ENCODE measurements at regions not wholly inside any gene's neighbourhood (a gene's known extent, or its start where the extent isn't known, plus 50 kb on each side); places are given as distances from the start of the nearest gene placed in this dataset.

DNA sequence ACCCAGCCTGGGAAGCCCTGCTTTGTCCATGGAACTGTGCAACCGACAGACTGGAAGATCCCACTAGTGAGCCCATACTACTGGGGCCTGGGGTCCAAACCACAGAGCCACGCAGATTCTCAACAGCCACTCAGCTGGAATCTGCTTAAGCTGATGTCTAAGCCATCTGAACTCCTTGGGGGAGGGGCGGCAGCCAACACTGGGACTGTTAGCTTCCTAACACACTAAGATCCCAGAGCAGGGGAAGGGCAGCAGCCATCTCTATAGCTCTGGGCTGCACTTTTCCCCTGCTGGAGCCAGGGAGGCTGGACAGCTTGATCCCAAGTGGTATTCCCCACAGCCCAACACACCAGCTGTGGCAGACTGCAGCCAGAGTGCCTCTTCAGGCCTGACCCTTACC lies 118.3 kb downstream of the RPRM start:
- no peaks in the 10 kb centered on the region for H3K4me1 Mint-ChIP-seq (ENCODE audit: low read depth)
- H3K4me3 Mint-ChIP-seq = no peak overlapping the region
- H3K9me3 Mint-ChIP-seq = no peaks in the 10 kb centered on the region
- TF ChIP-seq, protein P1, sequence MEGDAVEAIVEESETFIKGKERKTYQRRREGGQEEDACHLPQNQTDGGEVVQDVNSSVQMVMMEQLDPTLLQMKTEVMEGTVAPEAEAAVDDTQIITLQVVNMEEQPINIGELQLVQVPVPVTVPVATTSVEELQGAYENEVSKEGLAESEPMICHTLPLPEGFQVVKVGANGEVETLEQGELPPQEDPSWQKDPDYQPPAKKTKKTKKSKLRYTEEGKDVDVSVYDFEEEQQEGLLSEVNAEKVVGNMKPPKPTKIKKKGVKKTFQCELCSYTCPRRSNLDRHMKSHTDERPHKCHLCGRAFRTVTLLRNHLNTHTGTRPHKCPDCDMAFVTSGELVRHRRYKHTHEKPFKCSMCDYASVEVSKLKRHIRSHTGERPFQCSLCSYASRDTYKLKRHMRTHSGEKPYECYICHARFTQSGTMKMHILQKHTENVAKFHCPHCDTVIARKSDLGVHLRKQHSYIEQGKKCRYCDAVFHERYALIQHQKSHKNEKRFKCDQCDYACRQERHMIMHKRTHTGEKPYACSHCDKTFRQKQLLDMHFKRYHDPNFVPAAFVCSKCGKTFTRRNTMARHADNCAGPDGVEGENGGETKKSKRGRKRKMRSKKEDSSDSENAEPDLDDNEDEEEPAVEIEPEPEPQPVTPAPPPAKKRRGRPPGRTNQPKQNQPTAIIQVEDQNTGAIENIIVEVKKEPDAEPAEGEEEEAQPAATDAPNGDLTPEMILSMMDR (IDR thresholded peaks at IDR 0.05) = no peak
- no peak for DNase-seq
- H3K36me3 Mint-ChIP-seq (ENCODE audit: low read depth) = no peaks in the 10 kb centered on the region
- ATAC-seq = no peak
- H3K27me3 Mint-ChIP-seq = no peaks in the 10 kb centered on the region
- ChIA-PET POLR2A (no interaction called here), CTCF (no interaction called here)
- intact Hi-C loops (cut with micrococcal nuclease) = no loop called here
- no peak overlapping the region for H3K27ac Mint-ChIP-seq

DNA sequence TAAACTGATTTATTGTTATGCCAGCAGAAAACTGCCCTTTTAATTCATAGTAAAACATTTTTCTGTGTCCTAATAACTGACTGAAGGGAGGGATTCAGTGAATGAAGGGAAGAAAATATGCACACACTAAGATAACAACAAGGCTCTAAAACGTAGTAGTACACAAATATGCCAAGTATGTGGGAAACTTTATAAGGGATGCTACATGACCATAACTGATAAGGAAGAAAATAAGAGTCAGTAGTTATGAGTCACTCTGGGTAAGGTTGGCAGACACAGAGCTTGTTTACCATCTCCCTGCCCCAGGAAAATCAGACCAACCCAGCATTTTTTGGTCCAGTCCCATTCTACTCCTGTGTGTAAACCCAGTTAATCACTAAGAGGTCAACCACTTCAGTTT lies 124.2 kb downstream of the RPRM start:
- no peaks in the 10 kb centered on the region for H3K36me3 Mint-ChIP-seq (ENCODE audit: low read depth)
- ChIA-PET POLR2A (no interaction called here), CTCF (no interaction called here)
- H3K4me1 Mint-ChIP-seq (ENCODE audit: low read depth) = no peaks in the 10 kb centered on the region
- H3K27ac Mint-ChIP-seq = no peak overlapping the region
- TF ChIP-seq, protein P1 (IDR thresholded peaks at IDR 0.05) = no peak
- intact Hi-C loops (cut with micrococcal nuclease) = no loop called here
- H3K27me3 Mint-ChIP-seq = no peaks in the 10 kb centered on the region
- ATAC-seq (no peak), DNase-seq (no peak)
- H3K9me3 Mint-ChIP-seq = peaks cover 5% of the 10 kb centered on the region
- no peak overlapping the region for H3K4me3 Mint-ChIP-seq

DNA sequence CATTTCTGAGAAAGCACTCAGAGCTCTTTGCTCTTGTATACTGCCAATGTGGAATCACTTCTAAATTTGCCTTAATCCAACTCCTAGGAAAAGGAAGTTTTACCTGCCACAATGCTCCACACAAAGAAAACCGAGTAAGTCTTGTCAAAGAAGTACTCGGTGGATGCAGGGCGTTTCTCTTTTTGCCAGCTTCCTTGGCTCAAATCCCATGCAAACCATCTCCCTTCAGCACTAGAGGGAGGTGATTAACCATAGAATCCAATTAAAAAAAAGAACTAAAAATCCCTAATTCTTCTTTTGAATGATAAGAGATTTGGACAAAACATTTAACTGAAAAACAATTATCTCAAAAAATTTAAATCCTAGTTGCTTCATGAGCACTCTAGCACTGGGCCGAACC lies 129.0 kb downstream of the RPRM start:
- H3K9me3 Mint-ChIP-seq = peaks cover 5% of the 10 kb centered on the region
- no peaks in the 10 kb centered on the region for H3K27me3 Mint-ChIP-seq
- no peak overlapping the region for H3K4me3 Mint-ChIP-seq
- TF ChIP-seq, protein P1 (IDR thresholded peaks at IDR 0.05) = no peak
- no peaks in the 10 kb centered on the region for H3K36me3 Mint-ChIP-seq (ENCODE audit: low read depth)
- H3K27ac Mint-ChIP-seq = no peak overlapping the region
- H3K4me1 Mint-ChIP-seq (ENCODE audit: low read depth) = no peaks in the 10 kb centered on the region
- ChIA-PET POLR2A (no interaction called here), CTCF (no interaction called here)
- ATAC-seq (no peak), DNase-seq (no peak)
- intact Hi-C loops (cut with micrococcal nuclease) = no loop called here

DNA sequence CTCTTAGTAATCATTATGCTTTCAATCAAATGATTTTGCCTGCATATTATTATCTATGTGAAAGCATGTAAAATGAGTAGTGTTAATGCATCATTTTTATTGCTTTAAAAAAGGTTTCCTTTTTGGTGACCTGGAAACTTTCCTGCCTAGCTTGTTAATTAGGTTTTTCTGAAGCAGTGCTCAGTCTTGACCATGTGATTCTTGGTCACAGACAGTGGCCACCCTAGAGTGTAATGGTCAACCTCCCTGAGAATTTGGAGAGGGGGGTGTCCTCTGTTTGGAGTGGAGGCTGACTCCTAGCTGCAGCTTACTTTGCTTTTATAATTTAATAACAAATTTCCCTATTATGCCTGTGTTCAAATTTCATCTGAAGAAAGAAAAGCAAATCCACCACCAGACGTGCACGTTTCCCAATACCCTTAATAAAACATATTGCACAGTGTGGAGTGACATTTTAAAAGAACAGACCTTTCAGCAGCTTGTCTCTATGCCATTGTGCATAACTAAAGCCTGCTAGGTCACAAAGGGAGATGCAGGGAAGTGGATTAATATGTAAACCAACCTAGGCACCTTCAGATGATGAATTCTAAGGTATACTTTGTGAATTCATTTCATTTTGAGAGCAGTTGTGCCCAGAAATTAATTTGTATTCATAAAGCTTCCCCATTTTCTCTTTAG lies 130.6 kb downstream of the RPRM start:
- ATAC-seq (no peak), DNase-seq (no peak)
- TF ChIP-seq, protein P1 (IDR thresholded peaks at IDR 0.05) = no peak
- intact Hi-C loops (cut with micrococcal nuclease) = no loop called here
- H3K9me3 Mint-ChIP-seq = peaks cover 5% of the 10 kb centered on the region
- H3K4me3 Mint-ChIP-seq = no peak overlapping the region
- ChIA-PET CTCF (interaction anchor here (1.0 kb wide), 1 partner anchor 194 kb away, joined by 3 read pairs; no protein-coding TSS in a partner anchor), POLR2A (no interaction called here)
- H3K27ac Mint-ChIP-seq = no peak overlapping the region
- H3K36me3 Mint-ChIP-seq (ENCODE audit: low read depth) = no peaks in the 10 kb centered on the region
- H3K4me1 Mint-ChIP-seq (ENCODE audit: low read depth) = no peaks in the 10 kb centered on the region
- no peaks in the 10 kb centered on the region for H3K27me3 Mint-ChIP-seq

DNA sequence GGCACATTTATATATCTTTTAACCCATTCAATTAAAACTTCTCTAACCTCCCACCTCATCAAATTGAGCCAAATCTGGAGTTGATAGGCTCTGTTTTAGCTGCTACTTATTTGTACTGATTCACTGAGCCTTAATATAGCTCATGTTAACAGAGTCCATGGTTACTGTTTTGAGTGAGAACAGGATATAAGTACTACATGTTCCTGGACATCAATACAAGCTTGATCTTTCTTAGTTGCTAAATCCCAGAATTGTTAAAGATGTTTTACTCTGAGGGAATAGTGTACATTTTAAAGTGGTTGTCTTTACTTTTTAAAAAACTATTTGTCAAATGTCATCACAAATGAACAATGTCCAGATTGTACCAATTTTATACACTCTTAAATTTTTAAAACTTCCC lies 157.7 kb downstream of the RPRM start:
- intact Hi-C loops (cut with micrococcal nuclease) = no loop called here
- TF ChIP-seq, protein P1 (IDR thresholded peaks at IDR 0.05) = no peak
- POLR2A ChIA-PET = no interaction called here
- no peak for ATAC-seq
- no peaks in the 10 kb centered on the region for H3K4me1 Mint-ChIP-seq (ENCODE audit: low read depth)
- CTCF ChIA-PET = no interaction called here
- peaks cover 3% of the 10 kb centered on the region for H3K9me3 Mint-ChIP-seq
- DNase-seq = no peak
- H3K4me3 Mint-ChIP-seq = no peak overlapping the region
- no peaks in the 10 kb centered on the region for H3K36me3 Mint-ChIP-seq (ENCODE audit: low read depth)
- H3K27ac Mint-ChIP-seq = no peak overlapping the region
- H3K27me3 Mint-ChIP-seq = no peaks in the 10 kb centered on the region
